C4-2B (cell line): ENCODE measurements at regions not wholly inside any gene's neighbourhood (a gene's known extent, or its start where the extent isn't known, plus 50 kb on each side); places are given as distances from the start of the nearest gene placed in this dataset.

Experiments used
- CTCF ChIP-seq: fragments of 450-650 bp; conservative IDR thresholded peaks from 2 replicates; pipeline ENCODE4 v1.5.1; 2017; ENCODE audit warnings: mild to moderate bottlenecking
- ZFX ChIP-seq: fragments of 450-650 bp; IDR thresholded peaks from 2 replicates; pipeline ENCODE4 v1.6.1; 2017

GRCh38 chr12:69131077-69131476 lies 108.3 kb upstream of the CPSF6 start:
- TF ChIP-seq CTCF (no peak), ZFX (no peak)
